ENCODE measurements at regions not wholly inside any gene's neighbourhood (a gene's known extent, or its start where the extent isn't known, plus 50 kb on each side); places are given as distances from the start of the nearest gene placed in this dataset.

DNA sequence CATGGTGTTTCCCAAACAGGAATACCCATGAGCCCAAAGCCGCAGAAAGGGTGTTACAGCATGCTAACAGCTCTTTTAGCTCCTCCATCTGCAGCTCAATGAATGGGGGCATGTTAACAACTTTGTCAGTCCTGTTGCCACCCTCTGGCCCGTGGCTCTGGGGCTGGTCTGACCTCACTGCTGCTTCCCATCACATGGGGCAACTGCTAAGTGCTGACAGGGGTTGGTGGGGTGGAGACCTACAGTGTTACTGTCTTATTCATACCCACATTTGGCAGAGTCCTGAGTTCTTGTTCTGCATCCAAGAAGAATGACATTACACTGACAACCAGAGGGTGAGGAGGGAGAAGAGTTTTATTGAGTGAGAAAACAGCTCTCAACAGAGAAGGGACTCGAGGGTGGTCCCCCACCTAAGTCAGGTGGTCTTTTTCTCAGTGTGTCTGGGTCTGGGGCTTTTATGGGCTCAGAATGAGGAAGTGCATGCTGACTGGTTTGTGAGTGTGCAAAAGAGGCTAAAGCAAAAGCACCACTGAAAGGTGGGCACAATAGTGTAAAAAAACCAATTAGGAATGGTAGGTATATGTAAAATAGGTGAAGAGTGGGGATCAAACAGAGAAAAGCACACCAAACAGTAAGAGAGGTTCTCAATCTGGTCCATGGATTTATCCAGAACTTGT is 1952.0 kb upstream of the PCDH20 start:
- WGBS: 56% methylated on average over 3 of the region's 3 CpGs
- ATAC-seq (no peak), DNase-seq (no peak)
- Histone ChIP-seq H3K27me3 (ENCODE audit: control insufficient read depth, insufficient read depth) (no peaks in the 10 kb centered on the region), H3K4me3 (ENCODE audit: low read length) (no peak overlapping the region), H3K9me3 (ENCODE audit: control insufficient read depth, low read length) (no peaks in the 10 kb centered on the region), H3K4me1 (ENCODE audit: control insufficient read depth, insufficient read depth, low read length) (no peaks in the 10 kb centered on the region), H3K27ac (ENCODE audit: low read length) (no peak overlapping the region)
- intact Hi-C loops (cut with DNase I): no loop called here

- Histone ChIP-seq H3K27ac (ENCODE audit: low read length) (no peak overlapping the region), H3K9me3 (ENCODE audit: control insufficient read depth, low read length) (no peaks in the 10 kb centered on the region), H3K4me1 (ENCODE audit: control insufficient read depth, insufficient read depth, low read length) (no peaks in the 10 kb centered on the region), H3K4me3 (ENCODE audit: low read length) (no peak overlapping the region), H3K27me3 (ENCODE audit: control insufficient read depth, insufficient read depth) (no peaks in the 10 kb centered on the region)
- intact Hi-C loops (cut with DNase I): no loop called here
- no peak for ATAC-seq
- DNase-seq: no peak
Observed at GRCh38 chr13:63364159-63364558, 1948.5 kb upstream of the PCDH20 start.

DNA sequence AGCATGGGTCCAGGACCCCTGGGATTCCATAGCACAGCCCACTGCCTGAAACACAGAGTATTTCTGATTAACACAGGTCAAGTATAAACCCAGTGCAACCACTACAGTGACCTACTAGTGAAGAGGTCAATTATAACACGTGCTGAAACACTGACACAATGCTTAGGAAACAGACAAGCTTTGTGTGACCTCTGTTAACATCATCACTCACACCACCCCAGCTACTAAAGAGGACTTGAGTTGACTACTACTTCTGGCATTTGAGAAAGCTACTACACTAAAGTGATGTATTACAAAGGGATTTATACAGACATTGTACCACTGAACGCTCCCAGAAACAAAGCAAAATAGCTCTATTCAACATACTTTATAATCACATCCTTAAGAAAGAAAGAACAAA is 1935.9 kb upstream of the PCDH20 start:
- ATAC-seq: no peak
- no peaks in the 10 kb centered on the region for H3K27me3 ChIP-seq (ENCODE audit: control insufficient read depth, insufficient read depth)
- H3K9me3 ChIP-seq (ENCODE audit: control insufficient read depth, low read length): no peaks in the 10 kb centered on the region
- H3K4me1 ChIP-seq (ENCODE audit: control insufficient read depth, insufficient read depth, low read length): no peaks in the 10 kb centered on the region
- WGBS: 50% methylated on average over 2 of the region's 2 CpGs
- no peak overlapping the region for H3K4me3 ChIP-seq (ENCODE audit: low read length)
- intact Hi-C loops (cut with DNase I): no loop called here
- H3K27ac ChIP-seq (ENCODE audit: low read length): no peak overlapping the region
- DNase-seq: no peak

DNA sequence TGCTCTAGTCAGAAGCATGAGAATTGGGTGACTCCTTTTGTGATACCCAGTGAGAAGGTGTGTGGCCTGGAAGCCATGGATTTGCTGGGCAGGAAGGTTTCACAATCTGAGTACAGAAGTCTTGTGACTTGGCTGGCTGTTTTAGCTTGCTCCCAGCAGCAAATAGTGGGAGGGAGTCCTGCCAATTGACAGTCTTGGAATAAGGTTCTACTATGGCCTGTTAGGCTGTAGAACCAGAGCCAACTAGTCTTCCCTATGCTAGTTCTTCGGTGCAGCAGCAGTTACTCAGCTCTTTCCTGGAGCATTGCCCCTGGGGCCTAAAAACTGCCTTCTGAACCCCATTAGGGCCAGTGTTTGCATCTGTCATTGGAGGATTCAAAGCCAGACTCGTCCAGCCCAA is 1935.4 kb upstream of the PCDH20 start:
- ATAC-seq: no peak
- DNase-seq: no peak
- intact Hi-C loops (cut with DNase I): no loop called here
- WGBS: 60% methylated on average over 2 of the region's 2 CpGs
- Histone ChIP-seq H3K9me3 (ENCODE audit: control insufficient read depth, low read length) (no peaks in the 10 kb centered on the region), H3K27ac (ENCODE audit: low read length) (no peak overlapping the region), H3K4me1 (ENCODE audit: control insufficient read depth, insufficient read depth, low read length) (no peaks in the 10 kb centered on the region), H3K27me3 (ENCODE audit: control insufficient read depth, insufficient read depth) (no peaks in the 10 kb centered on the region), H3K4me3 (ENCODE audit: low read length) (no peak overlapping the region)

- intact Hi-C loops (cut with DNase I): no loop called here
Observed at GRCh38 chr13:63345835-63346234, 1930.2 kb upstream of the PCDH20 start.

GRCh38 chr13:63344711-63345110 is 1929.1 kb upstream of the PCDH20 start:
- 76% methylated on average over 1 of the region's 1 CpG for WGBS
- Histone ChIP-seq H3K4me1 (ENCODE audit: control insufficient read depth, insufficient read depth, low read length) (no peaks in the 10 kb centered on the region), H3K9me3 (ENCODE audit: control insufficient read depth, low read length) (no peaks in the 10 kb centered on the region), H3K4me3 (ENCODE audit: low read length) (no peak overlapping the region), H3K27me3 (ENCODE audit: control insufficient read depth, insufficient read depth) (no peaks in the 10 kb centered on the region), H3K27ac (ENCODE audit: low read length) (no peak overlapping the region)
- ATAC-seq (no peak), DNase-seq (no peak)
- intact Hi-C loops (cut with DNase I): no loop called here

More at GRCh38 chr13:63345835-63346234, 1930.2 kb upstream of the PCDH20 start:
- Histone ChIP-seq H3K27me3 (ENCODE audit: control insufficient read depth, insufficient read depth) (no peaks in the 10 kb centered on the region), H3K4me1 (ENCODE audit: control insufficient read depth, insufficient read depth, low read length) (no peaks in the 10 kb centered on the region), H3K27ac (ENCODE audit: low read length) (no peak overlapping the region), H3K4me3 (ENCODE audit: low read length) (no peak overlapping the region), H3K9me3 (ENCODE audit: control insufficient read depth, low read length) (no peaks in the 10 kb centered on the region)
- no peak for ATAC-seq
- no peak for DNase-seq

- DNase-seq (no peak), ATAC-seq (no peak)
- Histone ChIP-seq H3K27ac (ENCODE audit: low read length) (no peak overlapping the region), H3K27me3 (ENCODE audit: control insufficient read depth, insufficient read depth) (no peaks in the 10 kb centered on the region), H3K9me3 (ENCODE audit: control insufficient read depth, low read length) (no peaks in the 10 kb centered on the region), H3K4me1 (ENCODE audit: control insufficient read depth, insufficient read depth, low read length) (no peaks in the 10 kb centered on the region), H3K4me3 (ENCODE audit: low read length) (no peak overlapping the region)
- intact Hi-C loops (cut with DNase I): no loop called here
- 71% methylated on average over 5 of the region's 5 CpGs for WGBS
Observed at GRCh38 chr13:63337921-63338320, 1922.3 kb upstream of the PCDH20 start.

DNA sequence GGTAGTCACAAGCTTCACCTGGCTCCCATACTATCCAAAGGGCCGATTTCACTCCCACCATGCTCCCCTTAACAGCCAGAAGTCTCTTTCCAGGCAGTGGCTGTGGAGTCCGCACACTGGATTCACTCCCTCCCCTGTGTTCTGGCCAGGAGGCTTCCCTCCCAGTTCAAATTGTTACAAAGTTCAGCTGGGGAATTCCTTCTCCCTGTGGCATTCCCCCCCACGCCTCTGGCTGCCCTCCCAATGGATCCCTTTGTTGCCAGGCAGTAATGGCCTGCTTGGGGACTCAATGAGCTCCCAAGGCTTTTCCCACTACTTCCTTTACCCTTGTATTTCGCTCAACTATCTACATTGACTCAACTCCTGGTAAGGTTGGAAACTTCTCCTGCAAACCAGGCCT is 1921.4 kb upstream of the PCDH20 start:
- H3K27me3 ChIP-seq (ENCODE audit: control insufficient read depth, insufficient read depth): no peaks in the 10 kb centered on the region
- intact Hi-C loops (cut with DNase I): no loop called here
- H3K4me3 ChIP-seq (ENCODE audit: low read length): no peak overlapping the region
- WGBS: 64% methylated on average over 4 of the region's 4 CpGs
- no peaks in the 10 kb centered on the region for H3K9me3 ChIP-seq (ENCODE audit: control insufficient read depth, low read length)
- H3K4me1 ChIP-seq (ENCODE audit: control insufficient read depth, insufficient read depth, low read length): no peaks in the 10 kb centered on the region
- no peak for DNase-seq
- H3K27ac ChIP-seq (ENCODE audit: low read length): no peak overlapping the region
- no peak for ATAC-seq

GRCh38 chr13:63336549-63336948 is 1920.9 kb upstream of the PCDH20 start:
- no peak overlapping the region for H3K4me3 ChIP-seq (ENCODE audit: low read length)
- H3K9me3 ChIP-seq (ENCODE audit: control insufficient read depth, low read length): no peaks in the 10 kb centered on the region
- H3K27ac ChIP-seq (ENCODE audit: low read length): no peak overlapping the region
- WGBS: 64% methylated on average over 1 of the region's 1 CpG
- ATAC-seq: no peak
- H3K27me3 ChIP-seq (ENCODE audit: control insufficient read depth, insufficient read depth): no peaks in the 10 kb centered on the region
- no peak for DNase-seq
- intact Hi-C loops (cut with DNase I): no loop called here
- H3K4me1 ChIP-seq (ENCODE audit: control insufficient read depth, insufficient read depth, low read length): no peaks in the 10 kb centered on the region

DNA sequence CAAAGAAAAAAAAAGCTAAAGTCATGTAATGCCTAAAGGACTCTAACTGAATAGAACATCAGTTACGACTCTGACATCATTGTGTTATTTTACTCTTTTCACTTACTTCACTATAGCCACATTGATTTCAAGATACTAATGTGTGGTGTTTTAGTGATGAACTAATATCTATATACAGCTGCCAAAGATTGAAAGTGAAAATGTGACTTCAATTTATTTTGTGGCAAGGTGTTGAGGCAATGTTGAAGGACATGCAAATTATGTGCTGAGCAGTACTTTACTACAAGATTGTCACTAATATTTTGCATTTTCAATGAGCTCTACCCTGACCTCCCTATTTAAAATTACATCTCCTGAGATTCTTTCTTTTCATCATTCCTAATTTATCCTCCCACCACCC is 1911.9 kb upstream of the PCDH20 start:
- ATAC-seq (no peak), DNase-seq (no peak)
- Histone ChIP-seq H3K9me3 (ENCODE audit: control insufficient read depth, low read length) (no peaks in the 10 kb centered on the region), H3K4me1 (ENCODE audit: control insufficient read depth, insufficient read depth, low read length) (no peaks in the 10 kb centered on the region), H3K27me3 (ENCODE audit: control insufficient read depth, insufficient read depth) (no peaks in the 10 kb centered on the region), H3K4me3 (ENCODE audit: low read length) (no peak overlapping the region), H3K27ac (ENCODE audit: low read length) (no peak overlapping the region)
- intact Hi-C loops (cut with DNase I): no loop called here
- WGBS: 85% methylated on average over 1 of the region's 1 CpG

- Histone ChIP-seq H3K27me3 (ENCODE audit: control insufficient read depth, insufficient read depth) (no peaks in the 10 kb centered on the region), H3K9me3 (ENCODE audit: control insufficient read depth, low read length) (no peaks in the 10 kb centered on the region), H3K4me1 (ENCODE audit: control insufficient read depth, insufficient read depth, low read length) (no peaks in the 10 kb centered on the region), H3K27ac (ENCODE audit: low read length) (no peak overlapping the region), H3K4me3 (ENCODE audit: low read length) (no peak overlapping the region)
- no peak for ATAC-seq
- intact Hi-C loops (cut with DNase I): no loop called here
- no peak for DNase-seq
- 73% methylated on average over 2 of the region's 2 CpGs for WGBS
Observed at GRCh38 chr13:63323441-63323840, 1907.8 kb upstream of the PCDH20 start.

GRCh38 chr13:63311587-63311986 is 1895.9 kb upstream of the PCDH20 start:
- intact Hi-C loops (cut with DNase I): no loop called here
- Histone ChIP-seq H3K27me3 (ENCODE audit: control insufficient read depth, insufficient read depth) (no peaks in the 10 kb centered on the region), H3K4me3 (ENCODE audit: low read length) (no peak overlapping the region), H3K4me1 (ENCODE audit: control insufficient read depth, insufficient read depth, low read length) (no peaks in the 10 kb centered on the region), H3K27ac (ENCODE audit: low read length) (no peak overlapping the region), H3K9me3 (ENCODE audit: control insufficient read depth, low read length) (no peaks in the 10 kb centered on the region)
- 90% methylated on average over 1 of the region's 1 CpG for WGBS
- DNase-seq (no peak), ATAC-seq (no peak)
